Erythroblast (primary cell): ENCODE measurements at regions not wholly inside any gene's neighbourhood (a gene's known extent, or its start where the extent isn't known, plus 50 kb on each side); places are given as distances from the start of the nearest gene placed in this dataset.

Source experiments
- GATA1 ChIP-seq: IDR thresholded peaks from 2 replicates; pipeline ENCODE4 v1.6.1; 2011; ENCODE audit warnings: low read depth, mild to moderate bottlenecking, control low read depth, low read length, moderate library complexity
- POLR2A ChIP-seq: IDR thresholded peaks from 2 replicates; pipeline ENCODE4 v1.6.1; 2011; ENCODE audit warnings: mild to moderate bottlenecking, low read length

DNA sequence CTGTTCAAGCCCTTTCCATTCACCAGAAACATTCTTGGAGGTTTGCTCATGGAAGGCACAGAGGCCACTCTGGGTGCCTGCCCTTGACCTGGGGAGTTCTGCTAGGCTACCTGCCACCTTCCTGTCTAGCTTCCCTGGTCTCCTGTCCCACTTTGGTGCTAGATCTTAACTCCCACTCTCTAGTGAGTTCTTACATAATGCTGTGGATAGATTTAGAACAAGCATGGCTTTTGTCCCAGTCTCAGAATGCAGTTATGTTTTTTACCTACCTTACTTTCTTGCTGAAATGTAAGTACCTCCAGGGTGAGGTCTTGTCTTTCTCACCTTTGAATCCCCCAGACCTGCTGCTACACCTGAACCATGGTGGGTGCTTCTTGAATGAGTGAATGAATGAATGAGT lies 1252.3 kb downstream of the TYW1 start:
- no peak for TF ChIP-seq POLR2A
- TF ChIP-seq GATA1 = no peak
